ENCODE measurements at regions not wholly inside any gene's neighbourhood (a gene's known extent, or its start where the extent isn't known, plus 50 kb on each side); places are given as distances from the start of the nearest gene placed in this dataset.

- DNase-seq: no peak
These were observed 424.6 kb upstream of the SEMA6D start for GRCh38 chr15:47292638-47293190.

DNA sequence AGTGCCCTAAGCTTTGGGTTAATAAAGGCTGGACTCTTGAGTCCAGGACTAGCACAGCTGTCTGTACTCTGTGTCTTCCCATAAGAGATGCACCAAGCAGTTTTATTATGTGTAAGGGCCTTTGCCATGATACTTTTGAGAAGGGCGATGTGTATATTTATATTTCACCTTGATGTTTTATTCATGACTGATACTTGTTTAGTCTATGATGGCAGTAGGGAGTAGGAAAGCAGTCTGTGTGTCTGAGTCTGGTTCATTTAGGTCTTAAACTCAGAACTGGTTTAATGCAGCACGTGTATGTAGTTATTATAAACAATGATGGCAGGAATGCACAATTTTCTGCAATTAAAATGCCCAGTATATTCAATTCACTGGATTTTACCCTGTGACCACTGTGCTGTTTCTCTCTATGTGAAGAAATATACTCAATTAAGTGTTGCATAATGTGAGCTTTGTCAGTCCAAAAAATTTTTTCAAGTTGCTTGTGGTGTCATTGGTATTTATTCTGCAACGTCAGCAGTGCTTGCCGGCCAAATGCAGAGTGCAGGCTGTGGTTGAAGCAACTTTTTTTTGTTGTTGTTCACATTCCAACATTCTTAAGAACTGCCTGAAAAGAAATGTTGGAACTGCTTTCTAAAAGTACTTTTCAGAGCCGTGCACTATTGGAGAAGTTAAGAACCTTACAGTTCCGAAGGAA lies 423.7 kb upstream of the SEMA6D start:
- DNase-seq: no peak

- DNase-seq: no peak
These were observed 422.5 kb upstream of the SEMA6D start for GRCh38 chr15:47294765-47295259.

DNA sequence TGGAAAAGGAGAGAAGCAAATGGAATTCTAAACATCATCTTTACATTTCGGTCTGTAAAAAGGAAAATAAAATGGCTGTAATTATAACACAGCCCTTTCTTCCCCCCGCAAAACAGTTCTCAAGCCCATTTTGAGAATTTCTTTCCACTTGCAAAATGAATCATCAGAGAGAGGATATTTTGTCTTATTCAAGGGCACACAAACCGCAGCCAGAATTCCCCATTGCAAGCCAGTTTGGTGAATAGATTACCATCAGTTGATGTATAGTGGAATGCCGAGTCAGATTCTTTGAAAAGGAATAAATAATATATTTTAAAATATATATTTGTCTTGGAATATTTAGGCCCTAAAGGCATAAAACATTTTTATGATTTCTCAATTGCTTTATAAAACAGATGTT lies 420.4 kb upstream of the SEMA6D start:
- DNase-seq: no peak

GRCh38 chr15:47299846-47300434 lies 417.4 kb upstream of the SEMA6D start:
- DNase-seq: no peak

GRCh38 chr15:47300596-47300995 lies 416.7 kb upstream of the SEMA6D start:
- DNase-seq: no peak

DNA sequence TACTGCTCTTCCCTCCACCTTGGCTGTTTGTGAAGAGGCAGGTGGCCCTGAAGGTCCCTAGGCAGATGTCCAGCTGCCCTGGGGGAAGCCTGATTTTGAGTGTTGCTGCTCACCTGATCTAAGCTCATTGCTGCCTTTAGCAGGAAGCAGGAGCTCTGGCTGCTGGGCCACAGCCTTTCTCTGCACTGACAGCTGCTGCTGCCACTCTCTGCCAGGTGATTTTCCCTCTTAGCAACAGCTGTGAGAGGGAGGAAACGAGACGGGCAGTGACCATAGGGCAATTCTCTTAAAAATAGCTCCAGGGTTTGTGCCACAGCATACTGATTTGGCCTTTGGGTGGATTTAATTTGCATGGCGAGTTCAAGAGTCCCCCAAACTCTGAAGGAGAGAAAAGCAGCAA lies 415.8 kb upstream of the SEMA6D start:
- no peak for DNase-seq

DNA sequence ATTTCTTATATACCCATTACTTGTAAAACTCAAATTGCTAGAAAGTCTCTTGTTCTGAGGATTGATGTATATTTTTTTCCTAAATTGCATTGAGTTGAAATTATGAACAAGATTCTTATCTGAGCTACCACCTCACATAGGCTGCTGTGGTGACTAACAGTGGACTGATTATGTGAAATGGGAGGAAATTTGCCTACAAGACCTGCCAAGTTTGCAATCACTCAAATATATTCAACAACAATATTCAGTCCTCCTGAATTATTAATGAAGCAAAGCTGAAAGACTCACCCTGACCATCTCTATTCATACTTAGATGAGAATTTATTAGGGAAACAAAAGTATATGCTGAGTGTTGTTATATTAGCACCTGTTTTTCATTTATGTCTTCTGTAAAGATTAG lies 412.6 kb upstream of the SEMA6D start:
- DNase-seq: no peak

GRCh38 chr15:47312161-47312560 lies 405.1 kb upstream of the SEMA6D start:
- DNase-seq: no peak

DNA sequence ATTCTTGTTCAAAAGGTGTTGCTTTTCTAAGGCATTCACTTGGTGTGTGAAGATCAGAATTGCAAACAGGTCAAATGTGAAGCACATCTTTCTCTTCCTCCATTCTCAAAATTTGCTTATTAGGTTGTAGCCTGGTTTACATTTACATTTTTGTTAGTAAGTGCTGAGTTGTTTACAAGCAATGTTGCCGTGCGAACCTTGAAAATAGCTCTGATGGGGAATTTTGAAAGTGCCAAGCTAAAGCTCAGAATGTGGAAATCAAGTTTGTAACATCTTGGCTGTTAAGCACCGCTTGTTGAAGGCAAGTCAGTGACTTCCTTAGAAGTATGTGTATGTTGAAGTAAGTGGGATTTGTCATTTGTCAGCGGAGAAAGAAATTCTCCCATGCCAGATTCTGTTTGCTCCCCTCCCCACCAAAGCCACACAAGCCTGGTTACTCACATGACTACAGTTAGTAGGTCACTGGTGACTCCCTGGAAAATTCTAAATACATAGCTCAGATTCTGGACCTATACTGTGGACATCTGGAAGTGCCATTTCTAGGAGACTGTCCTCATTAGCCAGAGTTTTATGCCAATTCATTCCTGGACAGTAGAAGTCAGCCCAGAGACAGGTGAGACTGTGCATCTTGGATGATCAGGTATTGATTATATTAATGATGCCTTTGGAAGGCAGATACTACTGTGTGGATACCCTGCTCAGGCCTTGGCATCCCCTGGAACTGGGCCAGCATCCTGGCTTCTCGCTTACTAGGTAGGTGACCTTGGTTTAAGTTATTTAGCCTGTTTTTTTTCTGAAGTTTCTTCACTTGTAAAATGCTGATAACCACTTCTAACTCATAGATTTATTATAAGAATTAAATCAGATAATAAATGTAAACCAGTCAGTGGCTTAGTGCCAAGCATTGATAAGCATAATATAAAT lies 390.6 kb upstream of the SEMA6D start:
- no peak for DNase-seq

DNA sequence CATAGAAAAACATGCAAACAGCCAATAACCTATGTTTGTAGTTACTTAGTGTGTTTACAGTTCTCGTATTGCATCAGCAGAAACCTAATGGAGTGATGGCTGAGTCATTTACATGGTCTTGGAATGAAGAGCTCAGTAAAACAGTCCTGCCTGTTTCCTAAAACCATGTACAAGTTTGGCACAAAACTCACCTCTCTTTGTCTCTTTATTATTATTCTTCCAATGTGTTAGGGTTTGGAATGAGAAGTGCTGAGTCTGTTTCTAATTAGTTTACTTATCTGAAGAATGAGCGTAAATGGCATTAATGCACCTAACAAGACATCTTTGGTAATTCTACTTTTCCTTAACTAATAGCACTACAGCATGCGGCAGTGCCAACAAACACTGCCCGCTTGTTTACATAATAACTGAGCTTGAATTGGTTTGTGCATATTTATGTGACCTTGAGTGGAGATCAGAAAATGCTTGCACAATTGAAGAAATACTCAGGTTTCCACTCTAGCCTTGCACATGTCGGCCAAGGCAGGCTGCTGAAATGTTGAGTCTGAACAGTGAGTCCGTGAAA lies 385.4 kb upstream of the SEMA6D start:
- DNase-seq: no peak

GRCh38 chr15:47332481-47332880 lies 384.8 kb upstream of the SEMA6D start:
- no peak for DNase-seq

- no peak for DNase-seq
These were observed 383.6 kb upstream of the SEMA6D start for GRCh38 chr15:47333734-47334133.

- DNase-seq: no peak
These were observed 382.3 kb upstream of the SEMA6D start for GRCh38 chr15:47334805-47335535.

- DNase-seq: no peak
These were observed 380.2 kb upstream of the SEMA6D start for GRCh38 chr15:47337106-47337505.

DNA sequence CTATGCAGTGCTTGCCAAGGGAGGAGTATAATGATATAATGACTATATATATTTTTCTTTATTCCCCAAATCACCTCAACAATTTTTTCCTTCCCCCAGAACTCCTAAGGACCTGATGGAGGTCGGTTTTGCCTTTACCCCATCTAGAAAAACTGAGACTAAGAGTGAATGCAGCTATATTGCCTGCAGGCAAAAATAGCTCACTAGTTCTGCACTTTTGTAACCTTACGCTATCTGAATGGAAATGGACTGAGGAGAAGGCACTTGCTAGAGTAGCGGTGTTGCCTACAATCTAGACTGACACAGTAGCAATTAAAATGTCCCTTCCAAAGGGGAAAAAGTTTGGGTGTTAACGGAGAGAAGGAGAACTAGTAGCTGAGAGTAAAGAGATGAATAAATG lies 379.5 kb upstream of the SEMA6D start:
- DNase-seq: no peak

DNA sequence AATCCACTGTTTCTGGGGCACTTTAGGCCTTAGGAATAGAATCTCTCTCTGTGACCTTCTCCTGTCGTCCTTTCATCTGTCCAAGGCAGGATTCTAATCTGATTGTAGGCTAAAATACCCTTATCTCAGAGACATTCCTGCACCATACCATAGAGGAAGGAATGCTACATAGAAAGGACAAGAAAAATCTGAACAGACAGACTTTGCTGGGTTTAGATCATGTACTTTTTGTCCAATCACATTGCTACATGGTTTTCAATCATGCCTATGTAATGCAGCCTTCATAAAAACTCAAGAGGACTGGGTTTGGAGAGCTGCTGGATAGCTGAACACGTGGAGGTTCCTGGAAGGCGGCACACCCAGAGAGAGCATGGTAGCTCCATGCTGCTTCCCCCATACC lies 378.5 kb upstream of the SEMA6D start:
- no peak for DNase-seq

- no peak for DNase-seq
These were observed 377.3 kb upstream of the SEMA6D start for GRCh38 chr15:47339800-47340570.

- DNase-seq: no peak
These were observed 376.8 kb upstream of the SEMA6D start for GRCh38 chr15:47340571-47340920.

GRCh38 chr15:47349179-47349578 lies 368.1 kb upstream of the SEMA6D start:
- DNase-seq: no peak

GRCh38 chr15:47351501-47351900 lies 365.8 kb upstream of the SEMA6D start:
- DNase-seq: no peak

GRCh38 chr15:47352217-47352616 lies 365.1 kb upstream of the SEMA6D start:
- no peak for DNase-seq
